Liver (tissue), 8 donors: ENCODE measurements at regions not wholly inside any gene's neighbourhood (a gene's known extent, or its start where the extent isn't known, plus 50 kb on each side); places are given as distances from the start of the nearest gene placed in this dataset.

Experiments used
- DNase-seq: peaks from one replicate; pipeline ENCODE4 v3.0.0-alpha.2; 2017; ENCODE audit warnings: low spot score
- H3K27ac ChIP-seq, 2 donors: one replicate each; pipeline ENCODE4 v1.7.0; 2013; ENCODE audit warnings: inconsistent platforms in 2 of 2, low read length in 2 of 2, control low read depth in 1 of 2, low read depth in 1 of 2, mild to moderate bottlenecking in 1 of 2
- H3K27me3 ChIP-seq, 4 donors: one replicate each; pipeline versions ENCODE4 v1.6.1 to v1.7.0; 2013; ENCODE audit warnings: low read length in 3 of 4, inconsistent platforms in 1 of 4, mild to moderate bottlenecking in 1 of 4, moderate library complexity in 1 of 4; ENCODE audit not compliant: control insufficient read depth in 4 of 4, insufficient read depth in 4 of 4
- H3K36me3 ChIP-seq, 4 donors: one replicate each; pipeline versions ENCODE4 v1.6.1 to v1.7.0; 2013; ENCODE audit warnings: low read length in 3 of 4, mild to moderate bottlenecking in 3 of 4, low read depth in 1 of 4, moderate library complexity in 1 of 4; ENCODE audit not compliant: control insufficient read depth in 4 of 4, insufficient read depth in 3 of 4
- H3K4me1 ChIP-seq, 4 donors: one replicate each; pipeline versions ENCODE4 v1.6.1 to v1.7.0; 2013; ENCODE audit warnings: low read length in 3 of 4, mild to moderate bottlenecking in 3 of 4, moderate library complexity in 1 of 4; ENCODE audit not compliant: control insufficient read depth in 4 of 4, insufficient read depth in 4 of 4
- H3K4me3 ChIP-seq, 3 donors: one replicate each; pipeline versions ENCODE4 v1.6.1 to v1.7.0; 2013; ENCODE audit warnings: low read length in 3 of 3, control low read depth in 1 of 3, low read depth in 1 of 3, mild to moderate bottlenecking in 1 of 3
- H3K9ac ChIP-seq, 2 donors: one replicate each; pipeline ENCODE4 v1.7.0; 2013; ENCODE audit warnings: low read length in 2 of 2, mild to moderate bottlenecking in 2 of 2, moderate library complexity in 2 of 2, control low read depth in 1 of 2, low read depth in 1 of 2
- H3K9me3 ChIP-seq, 4 donors: one replicate each; pipeline versions ENCODE4 v1.6.1 to v1.7.0; 2013; ENCODE audit warnings: low read length in 3 of 4; ENCODE audit not compliant: control insufficient read depth in 4 of 4
- ATF3 ChIP-seq: IDR thresholded peaks from 2 replicates; pipeline ENCODE4 v1.6.1; 2016; ENCODE audit warnings: antibody characterized with exemption
- EGR1 ChIP-seq, 2 donors: IDR thresholded peaks; 2 replicates each; pipeline ENCODE4 v1.6.1; 2016 to 2018; ENCODE audit warnings: antibody characterized with exemption in 2 of 2, low read depth in 2 of 2
- GABPA ChIP-seq, 2 donors: IDR thresholded peaks in 1 of 2; conservative IDR thresholded peaks in 1 of 2; 2 replicates each; pipeline ENCODE4 v1.6.1; 2016; ENCODE audit warnings: antibody characterized with exemption in 2 of 2, mild to moderate bottlenecking in 1 of 2, moderate library complexity in 1 of 2
- HNF4G ChIP-seq: IDR thresholded peaks from 2 replicates; pipeline ENCODE4 v1.6.1; 2016; ENCODE audit warnings: antibody characterized with exemption
- JUND ChIP-seq, 2 donors: IDR thresholded peaks; 2 replicates each; pipeline ENCODE4 v1.6.1; 2016; ENCODE audit warnings: antibody characterized with exemption in 2 of 2
- MAX ChIP-seq: IDR thresholded peaks from 2 replicates; pipeline ENCODE4 v1.6.1; 2016; ENCODE audit warnings: antibody characterized with exemption
- NR2F2 ChIP-seq: IDR thresholded peaks from 2 replicates; pipeline ENCODE4 v1.6.1; 2016; ENCODE audit warnings: antibody characterized with exemption
- RAD21 ChIP-seq, 2 donors: IDR thresholded peaks; 2 replicates each; pipeline ENCODE4 v1.6.1; 2016; ENCODE audit warnings: antibody characterized with exemption in 2 of 2, mild to moderate bottlenecking in 2 of 2
- RXRA ChIP-seq, 2 donors: IDR thresholded peaks; 2 replicates each; pipeline ENCODE4 v1.6.1; 2017 to 2018; ENCODE audit warnings: antibody characterized with exemption in 2 of 2, mild to moderate bottlenecking in 1 of 2
- SP1 ChIP-seq: IDR thresholded peaks from 2 replicates; pipeline ENCODE4 v1.6.1; 2018; ENCODE audit warnings: antibody characterized with exemption, mild to moderate bottlenecking
- TAF1 ChIP-seq: conservative IDR thresholded peaks from 2 replicates; pipeline ENCODE4 v1.6.1; 2016; ENCODE audit warnings: antibody characterized with exemption, mild to moderate bottlenecking
- YY1 ChIP-seq: IDR thresholded peaks from 2 replicates; pipeline ENCODE4 v1.6.1; 2016; ENCODE audit warnings: antibody characterized with exemption, mild to moderate bottlenecking
- WGBS: extraction: QIAGEN DNeasy Blood & Tissue Kit; methylation state at CpG from one replicate; pipeline ENCODE4 v1.1.7; 2013; 5-methylcytosine and 5-hydroxymethylcytosine counted together
- TF ChIP-seq, protein P1 (sequence below): IDR thresholded peaks from 2 replicates; pipeline ENCODE4 v1.6.1; 2016; ENCODE audit warnings: antibody characterized with exemption, mild to moderate bottlenecking
- TF ChIP-seq, protein P2 (sequence below): fragments of 150-350 bp; IDR thresholded peaks from 2 replicates; pipeline ENCODE4 v1.5.1; 2017; ENCODE audit warnings: improper control_type of control experiment, low read depth, low read length; ENCODE audit not compliant: missing input control
- donor health status: healthy.
- donor health status: healthy.
- donor health status: healthy.
- donor health status: healthy.
- donor health status: healthy.

- 24% methylated on average over 25 of the region's 25 CpGs for WGBS
- peak; percentile 69 for DNase-seq
- no peak overlapping the region for H3K27ac ChIP-seq
- TF ChIP-seq NR2F2 = no peak
- TF ChIP-seq EGR1 (IDR thresholded peaks at IDR 0.05; ENCODE audit: low read depth in 2 of 2) = no peak
- no peak for TF ChIP-seq MAX
- no peak for TF ChIP-seq HNF4G
- no peak for TF ChIP-seq YY1
- peak; percentile 64 to 77 for TF ChIP-seq RAD21 (IDR thresholded peaks at IDR 0.05)
- TF ChIP-seq RXRA (IDR thresholded peaks at IDR 0.05) = no peak
- TF ChIP-seq TAF1 = no peak
- TF ChIP-seq, protein P1, sequence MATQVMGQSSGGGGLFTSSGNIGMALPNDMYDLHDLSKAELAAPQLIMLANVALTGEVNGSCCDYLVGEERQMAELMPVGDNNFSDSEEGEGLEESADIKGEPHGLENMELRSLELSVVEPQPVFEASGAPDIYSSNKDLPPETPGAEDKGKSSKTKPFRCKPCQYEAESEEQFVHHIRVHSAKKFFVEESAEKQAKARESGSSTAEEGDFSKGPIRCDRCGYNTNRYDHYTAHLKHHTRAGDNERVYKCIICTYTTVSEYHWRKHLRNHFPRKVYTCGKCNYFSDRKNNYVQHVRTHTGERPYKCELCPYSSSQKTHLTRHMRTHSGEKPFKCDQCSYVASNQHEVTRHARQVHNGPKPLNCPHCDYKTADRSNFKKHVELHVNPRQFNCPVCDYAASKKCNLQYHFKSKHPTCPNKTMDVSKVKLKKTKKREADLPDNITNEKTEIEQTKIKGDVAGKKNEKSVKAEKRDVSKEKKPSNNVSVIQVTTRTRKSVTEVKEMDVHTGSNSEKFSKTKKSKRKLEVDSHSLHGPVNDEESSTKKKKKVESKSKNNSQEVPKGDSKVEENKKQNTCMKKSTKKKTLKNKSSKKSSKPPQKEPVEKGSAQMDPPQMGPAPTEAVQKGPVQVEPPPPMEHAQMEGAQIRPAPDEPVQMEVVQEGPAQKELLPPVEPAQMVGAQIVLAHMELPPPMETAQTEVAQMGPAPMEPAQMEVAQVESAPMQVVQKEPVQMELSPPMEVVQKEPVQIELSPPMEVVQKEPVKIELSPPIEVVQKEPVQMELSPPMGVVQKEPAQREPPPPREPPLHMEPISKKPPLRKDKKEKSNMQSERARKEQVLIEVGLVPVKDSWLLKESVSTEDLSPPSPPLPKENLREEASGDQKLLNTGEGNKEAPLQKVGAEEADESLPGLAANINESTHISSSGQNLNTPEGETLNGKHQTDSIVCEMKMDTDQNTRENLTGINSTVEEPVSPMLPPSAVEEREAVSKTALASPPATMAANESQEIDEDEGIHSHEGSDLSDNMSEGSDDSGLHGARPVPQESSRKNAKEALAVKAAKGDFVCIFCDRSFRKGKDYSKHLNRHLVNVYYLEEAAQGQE = no peak
- no peak for TF ChIP-seq GABPA (IDR thresholded peaks at IDR 0.05 in 1 of 2, conservative IDR thresholded peaks at IDR 0.05 in 1 of 2)
- TF ChIP-seq ATF3 = no peak
- no peak for TF ChIP-seq JUND (IDR thresholded peaks at IDR 0.05)
- TF ChIP-seq, protein P2, sequence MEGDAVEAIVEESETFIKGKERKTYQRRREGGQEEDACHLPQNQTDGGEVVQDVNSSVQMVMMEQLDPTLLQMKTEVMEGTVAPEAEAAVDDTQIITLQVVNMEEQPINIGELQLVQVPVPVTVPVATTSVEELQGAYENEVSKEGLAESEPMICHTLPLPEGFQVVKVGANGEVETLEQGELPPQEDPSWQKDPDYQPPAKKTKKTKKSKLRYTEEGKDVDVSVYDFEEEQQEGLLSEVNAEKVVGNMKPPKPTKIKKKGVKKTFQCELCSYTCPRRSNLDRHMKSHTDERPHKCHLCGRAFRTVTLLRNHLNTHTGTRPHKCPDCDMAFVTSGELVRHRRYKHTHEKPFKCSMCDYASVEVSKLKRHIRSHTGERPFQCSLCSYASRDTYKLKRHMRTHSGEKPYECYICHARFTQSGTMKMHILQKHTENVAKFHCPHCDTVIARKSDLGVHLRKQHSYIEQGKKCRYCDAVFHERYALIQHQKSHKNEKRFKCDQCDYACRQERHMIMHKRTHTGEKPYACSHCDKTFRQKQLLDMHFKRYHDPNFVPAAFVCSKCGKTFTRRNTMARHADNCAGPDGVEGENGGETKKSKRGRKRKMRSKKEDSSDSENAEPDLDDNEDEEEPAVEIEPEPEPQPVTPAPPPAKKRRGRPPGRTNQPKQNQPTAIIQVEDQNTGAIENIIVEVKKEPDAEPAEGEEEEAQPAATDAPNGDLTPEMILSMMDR = peak; percentile 56
- TF ChIP-seq SP1 = no peak
- H3K36me3 ChIP-seq = no peaks in the 10 kb centered on the region
- no peak overlapping the region for H3K9ac ChIP-seq
- peaks cover 2 to 13% (median 5%) of the 10 kb centered on the region in 4 donors for H3K4me1 ChIP-seq
- no peaks in the 10 kb centered on the region for H3K9me3 ChIP-seq
- no peak overlapping the region for H3K4me3 ChIP-seq
- peaks cover 0 to 11% (median 2%) of the 10 kb centered on the region in 4 donors for H3K27me3 ChIP-seq
Measured at GRCh38 chr19:30669329-30670010, 297.3 kb downstream of the ZNF536 start.

GRCh38 chr19:30668521-30669155 is 296.5 kb downstream of the ZNF536 start:
- Histone ChIP-seq H3K9me3 (no peaks in the 10 kb centered on the region), H3K27ac (no peak overlapping the region), H3K4me3 (no peak overlapping the region), H3K9ac (no peak overlapping the region), H3K4me1 (peaks cover 2 to 21% (median 13%) of the 10 kb centered on the region in 4 donors), H3K36me3 (no peaks in the 10 kb centered on the region), H3K27me3 (peaks cover 0 to 4% (median 2%) of the 10 kb centered on the region in 4 donors)
- DNase-seq = no peak
- 66% methylated on average over 16 of the region's 16 CpGs for WGBS
- TF ChIP-seq ATF3 (no peak), SP1 (no peak)
